K562 (cell line): ENCODE measurements at regions not wholly inside any gene's neighbourhood (a gene's known extent, or its start where the extent isn't known, plus 50 kb on each side); places are given as distances from the start of the nearest gene placed in this dataset.

Source experiments
- ATAC-seq: fragments of 200-7000 bp; cut with Tn5 transposase; 3 replicates; pipeline ENCODE4 v1.9.1; 2020; ENCODE audit warnings: moderate library complexity
- BruUV-seq: library from RNA; stranded (reverse); fragments of 400-500 nt; replicated peaks from 2 replicates; lab custom pipeline; 2021; lab: Mats Ljungman, UMichigan
- CTCF ChIA-PET: fragments of 300-600 bp; formaldehyde crosslinking; extraction: SDS; loops from one replicate; lab custom pipeline; 2021; ENCODE audit warnings: low intra/inter-chr PET ratio; lab: Yijun Ruan, JAX
- POLR2A ChIA-PET: fragments of 300-600, 350-650 bp; sonication (Branson Sonifier 250); formaldehyde crosslinking; extraction: SDS; loops from one replicate; lab custom pipeline; 2021; ENCODE audit warnings: antibody characterized with exemption, inconsistent platforms; lab: Yijun Ruan, JAX
- DNase-seq, 4 experiments: peaks; one replicate each; pipeline versions ENCODE4 v3.0.0 to v3.0.0-alpha.2; 2011 to 2018; ENCODE audit warnings: low spot score in 3 of 4, mixed read lengths in 3 of 4; ENCODE audit errors: extremely low read depth in 1 of 4
- FAIRE-seq: peaks from 2 replicates; lab custom pipeline; 2011; peaks lifted over from hg19 to GRCh38; lab: Jason Lieb, UNC
- H2AFZ ChIP-seq: 2 replicates; pipeline ENCODE4 v1.6.0; 2011; ENCODE audit warnings: low read depth, low read length, control low read depth, inconsistent platforms
- H3K27ac ChIP-seq: fragments of 200-600 bp; 3 replicates; pipeline ENCODE4 v1.8.0; 2011; ENCODE audit warnings: low read depth, mild to moderate bottlenecking, control low read depth, inconsistent platforms, low read length, moderate library complexity, mixed read lengths; ENCODE audit errors: extremely low read depth
- H3K27me3 ChIP-seq, 2 experiments: fragments of 300-600 bp in 1 of 2; 2 replicates in 1 of 2; 3 replicates in 1 of 2; pipeline versions ENCODE4 v1.6.0 to v1.8.0; 2011; ENCODE audit warnings: inconsistent platforms in 2 of 2, low read length in 2 of 2, mild to moderate bottlenecking in 1 of 2, mixed read lengths in 1 of 2, moderate library complexity in 1 of 2; ENCODE audit not compliant: control insufficient read depth in 2 of 2, insufficient read depth in 2 of 2
- H3K36me3 ChIP-seq: fragments of 300-600 bp; 3 replicates; pipeline ENCODE4 v1.8.0; 2011; ENCODE audit warnings: mild to moderate bottlenecking, low read length, inconsistent platforms; ENCODE audit not compliant: control insufficient read depth, insufficient read depth
- H3K4me1 ChIP-seq, 2 experiments: fragments of 200-600 bp in 1 of 2; replicated peaks in 1 of 2; 2 replicates in 1 of 2; 3 replicates in 1 of 2; pipeline versions ENCODE4 v1.5.1 to v1.8.0; 2011; ENCODE audit warnings: inconsistent platforms in 2 of 2, low read length in 2 of 2, mild to moderate bottlenecking in 1 of 2, mixed read lengths in 1 of 2, moderate library complexity in 1 of 2; ENCODE audit not compliant: control insufficient read depth in 2 of 2, insufficient read depth in 2 of 2
- H3K4me2 ChIP-seq: 2 replicates; pipeline ENCODE4 v1.6.1; 2011; ENCODE audit warnings: low read length, control low read depth, inconsistent platforms, mixed read lengths; ENCODE audit not compliant: insufficient read depth
- H3K4me3 ChIP-seq: fragments of 200-600 bp; sonication (generic), shearing (Covaris generic); 2 replicates; pipeline ENCODE4 v1.5.1; 2016; ENCODE audit warnings: control low read depth, inconsistent platforms
- H3K79me2 ChIP-seq: fragments of 200-600 bp; 3 replicates; pipeline ENCODE4 v1.8.0; 2011; ENCODE audit warnings: low read length, inconsistent platforms; ENCODE audit not compliant: control insufficient read depth, insufficient read depth
- H3K9ac ChIP-seq, 2 experiments: 2 replicates each; pipeline versions ENCODE4 v1.6.0 to v1.6.1; 2011; ENCODE audit warnings: low read depth in 2 of 2, low read length in 2 of 2, control low read depth in 1 of 2, inconsistent platforms in 1 of 2, mild to moderate bottlenecking in 1 of 2, mixed read lengths in 1 of 2; ENCODE audit not compliant: insufficient read depth in 1 of 2
- H3K9me1 ChIP-seq: one replicate; pipeline ENCODE4 v1.6.0; 2011; ENCODE audit warnings: inconsistent platforms, mild to moderate bottlenecking, low read length, moderate library complexity; ENCODE audit not compliant: control insufficient read depth, insufficient read depth
- H3K9me3 ChIP-seq: replicated peaks from 2 replicates; pipeline ENCODE4 v1.5.1; 2011; ENCODE audit warnings: low read depth, low read length, inconsistent platforms; ENCODE audit not compliant: control insufficient read depth, insufficient read depth
- H4K20me1 ChIP-seq: replicated peaks from 2 replicates; pipeline ENCODE4 v1.6.1; 2011; ENCODE audit warnings: low read length, inconsistent platforms, mixed read lengths; ENCODE audit not compliant: control insufficient read depth, insufficient read depth
- ATF6 ChIP-seq: sonication (generic); formaldehyde crosslinking; IDR thresholded peaks from 2 replicates; pipeline ENCODE4 v1.4.0; 2020; ENCODE audit warnings: mild to moderate bottlenecking, missing genetic modification reagents
- BCL6 ChIP-seq: fragments of 250-450 bp; sonication (Bioruptor Pico); IDR thresholded peaks from 2 replicates; pipeline ENCODE4 v1.4.0; 2020
- GTF2A2 ChIP-seq: IDR thresholded peaks from 2 replicates; pipeline ENCODE4 v1.6.1; 2016; ENCODE audit warnings: mild to moderate bottlenecking, missing genetic modification characterization, missing compliant biosample characterization
- HDAC1 ChIP-seq, 2 experiments: fragments of 450-650 bp; IDR thresholded peaks; 2 replicates each; pipeline ENCODE4 v1.6.1; 2016 to 2017; ENCODE audit warnings: inconsistent platforms in 1 of 2, mild to moderate bottlenecking in 1 of 2, moderate library complexity in 1 of 2
- LCOR ChIP-seq: sonication (generic); formaldehyde crosslinking; IDR thresholded peaks from 2 replicates; pipeline ENCODE4 v1.8.0; 2022; ENCODE audit warnings: mild to moderate bottlenecking, missing genetic modification reagents
- MCM7 ChIP-seq, 2 experiments: fragments of 450-650 bp; IDR thresholded peaks; 2 replicates each; pipeline ENCODE4 v1.6.1; 2016 to 2018
- NR3C1 ChIP-seq: sonication (generic); formaldehyde crosslinking; IDR thresholded peaks from 2 replicates; pipeline ENCODE4 v1.8.1; 2022; ENCODE audit warnings: missing genetic modification reagents
- PHB2 ChIP-seq: fragments of 450-650 bp; IDR thresholded peaks from 2 replicates; pipeline ENCODE4 v1.6.1; 2017; ENCODE audit warnings: low read depth
- TSHZ1 ChIP-seq: fragments of 250-450 bp; sonication (Bioruptor Pico); IDR thresholded peaks from 2 replicates; pipeline ENCODE4 v1.4.0; 2020; ENCODE audit warnings: mild to moderate bottlenecking, moderate library complexity
- ZBTB7A ChIP-seq: IDR thresholded peaks from 2 replicates; pipeline ENCODE4 v1.6.1; 2011; ENCODE audit warnings: low read depth, mild to moderate bottlenecking, low read length, moderate library complexity, borderline replicate concordance; ENCODE audit not compliant: control insufficient read depth
- ZKSCAN1 ChIP-seq: fragments of 150-350 bp; IDR thresholded peaks from 2 replicates; pipeline ENCODE4 v1.6.1; 2016; ENCODE audit warnings: low read depth, low read length
- ZNF121 ChIP-seq: sonication (generic); formaldehyde crosslinking; conservative IDR thresholded peaks from 2 replicates; pipeline ENCODE4 v1.8.0; 2022; ENCODE audit warnings: missing genetic modification reagents
- ZNF165 ChIP-seq: fragments of 250-450 bp; sonication (Bioruptor Pico); IDR thresholded peaks from 2 replicates; pipeline ENCODE4 v1.4.0; 2020; ENCODE audit warnings: borderline replicate concordance
- ZNF507 ChIP-seq: conservative IDR thresholded peaks from 2 replicates; pipeline ENCODE4 v1.6.1; 2017; ENCODE audit warnings: missing genetic modification characterization, missing compliant biosample characterization
- WGBS: fragments of 100-300 bp; shearing (Covaris generic); methylation state at CpG from one replicate; pipeline ENCODE4 v1.1.6; 2016; ENCODE audit warnings: low coverage, mixed read lengths; ENCODE audit not compliant: insufficient coverage; ENCODE audit errors: missing lambda C conversion rate; 5-methylcytosine and 5-hydroxymethylcytosine counted together
- in situ Hi-C: fragments of 300-500 bp; cut with MboI; formaldehyde crosslinking; loops from 4 replicates; pipeline ENCODE4 v1.15.0; 2018; ENCODE audit warnings: inconsistent platforms, mixed read lengths
- intact Hi-C: fragments of 100-400 bp; cut with micrococcal nuclease; formaldehyde crosslinking; loops from 2 replicates; pipeline ENCODE4 v1.14.2; 2022

DNA sequence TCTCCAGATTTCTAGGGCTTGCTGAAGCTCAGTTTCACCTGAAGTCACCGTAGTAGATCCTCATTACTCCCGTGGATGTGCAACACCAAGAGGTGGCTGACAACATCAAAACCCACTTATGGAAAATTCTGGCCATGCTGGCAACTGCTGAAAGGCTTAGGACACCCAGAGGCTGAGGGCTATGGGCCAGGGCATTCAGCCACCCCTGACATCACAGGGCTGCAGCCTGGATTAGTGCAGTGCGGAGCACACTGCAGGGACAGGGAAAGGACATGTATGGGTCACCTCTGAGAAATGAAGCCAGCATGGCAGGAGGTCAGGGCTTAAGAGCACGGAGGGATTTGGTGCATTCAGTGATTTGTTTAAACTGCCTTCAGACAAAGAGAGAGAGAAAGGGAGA, 300.6 kb downstream of the TDRD15 start:
- in situ Hi-C loops: no loop called here
- WGBS: 1% methylated on average over 4 of the region's 4 CpGs
- no peak overlapping the region for H3K4me2 ChIP-seq
- H3K9ac ChIP-seq: no peak overlapping the region
- H3K4me1 ChIP-seq: no peaks in the 10 kb centered on the region
- FAIRE-seq (no peak), ATAC-seq (no peak), DNase-seq (no peak)
- POLR2A ChIA-PET: no interaction called here
- intact Hi-C loops: no loop called here
- H3K27me3 ChIP-seq: no peaks in the 10 kb centered on the region
- TF ChIP-seq MCM7 (IDR thresholded peaks at IDR 0.05): no peak
- TF ChIP-seq ZKSCAN1: no peak
- TF ChIP-seq ATF6: no peak
- no peak for TF ChIP-seq HDAC1 (IDR thresholded peaks at IDR 0.05)
- no peak for TF ChIP-seq NR3C1 (CRISPR knock-in tag)
- no peak for TF ChIP-seq ZNF121 (CRISPR knock-in tag)
- TF ChIP-seq ZBTB7A: no peak
- TF ChIP-seq ZNF165: no peak
- no peak for TF ChIP-seq LCOR (CRISPR knock-in tag)
- no peak for TF ChIP-seq TSHZ1
- no peak for TF ChIP-seq GTF2A2
- TF ChIP-seq PHB2: no peak
- TF ChIP-seq BCL6 (CRISPR knock-in tag): no peak
- TF ChIP-seq ZNF507 (tag): no peak
- no peaks in the 10 kb centered on the region for H3K9me3 ChIP-seq
- no peaks in the 10 kb centered on the region for H3K36me3 ChIP-seq
- no peaks in the 10 kb centered on the region for H3K9me1 ChIP-seq
- CTCF ChIA-PET: no interaction called here
- H3K79me2 ChIP-seq: no peaks in the 10 kb centered on the region
- no peak overlapping the region for H3K4me3 ChIP-seq
- no TSS peak for BruUV-seq
- H3K27ac ChIP-seq: no peak overlapping the region
- H4K20me1 ChIP-seq: no peaks in the 10 kb centered on the region
- H2AFZ ChIP-seq: no peak overlapping the region
